Testis (tissue), 2 donors: ENCODE measurements at regions not wholly inside any gene's neighbourhood (a gene's known extent, or its start where the extent isn't known, plus 50 kb on each side); places are given as distances from the start of the nearest gene placed in this dataset.

Experiments used
- CTCF ChIP-seq, 3 experiments: fragments of 450-650 bp in 2 of 3; fragments of 200-600 bp in 1 of 3; sonication (generic) in 1 of 3; IDR thresholded peaks; one replicate each; pipeline ENCODE4 v1.5.1; 2016 to 2019; ENCODE audit warnings: antibody characterized with exemption in 3 of 3, mild to moderate bottlenecking in 2 of 3, moderate library complexity in 1 of 3
- POLR2A ChIP-seq: fragments of 450-650 bp; IDR thresholded peaks from one replicate; pipeline ENCODE4 v1.6.1; 2017; ENCODE audit warnings: antibody characterized with exemption, mild to moderate bottlenecking, moderate library complexity

GRCh38 chr13:42487221-42487620 lies 86.7 kb upstream of the TNFSF11 start:
- TF ChIP-seq CTCF (IDR thresholded peaks at IDR 0.05) (no peak), POLR2A (no peak)
